Left ventricle myocardium inferior (tissue), 1 donor: ENCODE measurements at regions not wholly inside any gene's neighbourhood (a gene's known extent, or its start where the extent isn't known, plus 50 kb on each side); places are given as distances from the start of the nearest gene placed in this dataset.

Experiments used
- DNase-seq: peaks from one replicate; pipeline ENCODE4 v3.0.0-alpha.2; 2020
- H3K27ac ChIP-seq: fragments of 200-600 bp; replicated peaks from 2 replicates; pipeline ENCODE4 v1.8.0; 2021
- H3K27me3 ChIP-seq: fragments of 200-600 bp; 2 replicates; pipeline ENCODE4 v1.8.0; 2021; ENCODE audit warnings: low read depth
- H3K36me3 ChIP-seq: fragments of 200-600 bp; 2 replicates; pipeline ENCODE4 v1.8.0; 2021
- H3K4me1 ChIP-seq: fragments of 200-600 bp; 2 replicates; pipeline ENCODE4 v1.8.0; 2021
- H3K4me3 ChIP-seq: fragments of 200-600 bp; 2 replicates; pipeline ENCODE4 v1.8.0; 2021; ENCODE audit warnings: mild to moderate bottlenecking, moderate library complexity
- H3K9me3 ChIP-seq: fragments of 200-600 bp; replicated peaks from 2 replicates; pipeline ENCODE4 v1.8.0; 2021
- intact Hi-C: fragments of 100-400 bp; cut with micrococcal nuclease; formaldehyde crosslinking; loops from one replicate; pipeline ENCODE4 v1.11.0; 2022
- TF ChIP-seq, protein P1 (sequence below): fragments of 200-600 bp; IDR thresholded peaks from 2 replicates; pipeline ENCODE4 v1.8.0; 2021; ENCODE audit warnings: antibody characterized with exemption, mild to moderate bottlenecking, borderline replicate concordance
- donor health status: DM: no; HTN: yes; CAD: no; lungs with severe emphysema.

DNA sequence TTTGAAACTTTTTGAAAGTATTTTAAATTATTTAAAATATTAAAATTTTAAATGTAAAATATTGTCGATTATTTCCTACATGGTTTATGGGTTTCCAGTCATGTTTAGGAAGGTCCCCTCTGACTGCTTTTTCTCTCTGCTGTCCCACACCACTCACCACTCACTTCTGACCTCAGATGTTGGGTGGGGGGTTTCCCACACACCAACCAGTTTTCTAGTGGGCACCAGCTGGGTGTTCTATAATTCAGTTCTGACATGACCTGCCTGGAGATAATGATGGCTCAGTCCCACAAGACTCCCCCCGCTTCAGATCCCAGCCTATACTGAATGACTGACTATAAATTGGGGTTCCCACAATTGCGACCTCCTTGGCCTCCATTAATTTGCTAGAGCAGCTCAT lies 310.4 kb downstream of the GADD45G start:
- no peaks in the 10 kb centered on the region for H3K36me3 ChIP-seq
- H3K27me3 ChIP-seq: no peaks in the 10 kb centered on the region
- H3K4me1 ChIP-seq: peaks cover 14% of the 10 kb centered on the region
- no peak for DNase-seq
- no peak overlapping the region for H3K27ac ChIP-seq
- H3K4me3 ChIP-seq: no peak overlapping the region
- TF ChIP-seq, protein P1, sequence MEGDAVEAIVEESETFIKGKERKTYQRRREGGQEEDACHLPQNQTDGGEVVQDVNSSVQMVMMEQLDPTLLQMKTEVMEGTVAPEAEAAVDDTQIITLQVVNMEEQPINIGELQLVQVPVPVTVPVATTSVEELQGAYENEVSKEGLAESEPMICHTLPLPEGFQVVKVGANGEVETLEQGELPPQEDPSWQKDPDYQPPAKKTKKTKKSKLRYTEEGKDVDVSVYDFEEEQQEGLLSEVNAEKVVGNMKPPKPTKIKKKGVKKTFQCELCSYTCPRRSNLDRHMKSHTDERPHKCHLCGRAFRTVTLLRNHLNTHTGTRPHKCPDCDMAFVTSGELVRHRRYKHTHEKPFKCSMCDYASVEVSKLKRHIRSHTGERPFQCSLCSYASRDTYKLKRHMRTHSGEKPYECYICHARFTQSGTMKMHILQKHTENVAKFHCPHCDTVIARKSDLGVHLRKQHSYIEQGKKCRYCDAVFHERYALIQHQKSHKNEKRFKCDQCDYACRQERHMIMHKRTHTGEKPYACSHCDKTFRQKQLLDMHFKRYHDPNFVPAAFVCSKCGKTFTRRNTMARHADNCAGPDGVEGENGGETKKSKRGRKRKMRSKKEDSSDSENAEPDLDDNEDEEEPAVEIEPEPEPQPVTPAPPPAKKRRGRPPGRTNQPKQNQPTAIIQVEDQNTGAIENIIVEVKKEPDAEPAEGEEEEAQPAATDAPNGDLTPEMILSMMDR: no peak
- intact Hi-C loops: no loop called here
- no peaks in the 10 kb centered on the region for H3K9me3 ChIP-seq

DNA sequence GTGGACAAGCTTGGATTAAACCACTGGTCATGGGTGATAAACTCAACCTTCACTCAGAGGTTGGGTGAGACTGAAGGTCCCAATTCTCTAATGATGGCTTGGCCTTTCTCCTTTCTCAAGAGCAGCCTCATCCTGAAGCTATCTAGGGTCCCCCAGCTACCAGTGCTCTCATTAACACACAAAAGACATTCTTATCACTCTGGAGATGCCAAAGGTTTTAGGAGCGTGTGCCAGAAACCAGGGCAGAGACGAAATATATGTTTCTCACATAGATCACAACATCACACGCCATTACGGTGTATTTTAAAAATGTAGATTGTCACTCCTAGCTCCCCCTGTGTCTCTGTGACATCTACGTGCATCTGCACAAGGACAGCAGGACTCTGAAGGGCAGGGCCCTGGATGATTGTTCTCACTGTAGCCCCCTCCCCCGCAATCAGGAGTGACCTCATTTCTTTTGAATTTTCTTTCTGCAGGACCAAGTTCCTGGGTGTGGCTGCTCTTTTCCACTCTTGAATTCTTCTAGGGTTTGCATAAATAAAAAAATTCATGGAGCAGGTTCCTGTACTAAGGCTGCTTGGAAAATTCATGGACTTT lies 311.3 kb downstream of the GADD45G start:
- Histone ChIP-seq H3K4me1 (peaks cover 14% of the 10 kb centered on the region), H3K36me3 (no peaks in the 10 kb centered on the region), H3K27ac (no peak overlapping the region), H3K4me3 (no peak overlapping the region), H3K9me3 (no peaks in the 10 kb centered on the region), H3K27me3 (no peaks in the 10 kb centered on the region)
- TF ChIP-seq, protein P1: no peak
- DNase-seq: no peak
- intact Hi-C loops: no loop called here

DNA sequence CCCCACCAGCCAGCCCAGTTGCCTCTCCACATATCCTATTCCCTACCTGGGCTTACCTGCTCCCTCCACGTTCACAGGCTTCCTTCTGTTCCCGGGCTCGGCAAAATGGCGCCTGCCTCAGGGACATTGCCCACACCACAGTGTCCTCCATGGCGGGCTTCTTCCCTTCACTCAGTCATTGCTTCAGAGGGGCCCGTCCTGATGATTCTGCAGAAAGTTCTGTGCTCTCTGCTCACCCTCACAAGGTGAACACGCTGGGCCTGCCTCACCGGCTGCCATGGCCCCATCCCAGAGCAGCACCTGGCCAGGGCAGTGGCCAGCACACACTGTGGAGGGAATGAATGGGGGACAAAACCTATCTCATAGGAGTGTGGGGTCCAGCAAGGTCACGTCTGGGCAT lies 313.0 kb downstream of the GADD45G start:
- intact Hi-C loops: no loop called here
- no peak for DNase-seq

DNA sequence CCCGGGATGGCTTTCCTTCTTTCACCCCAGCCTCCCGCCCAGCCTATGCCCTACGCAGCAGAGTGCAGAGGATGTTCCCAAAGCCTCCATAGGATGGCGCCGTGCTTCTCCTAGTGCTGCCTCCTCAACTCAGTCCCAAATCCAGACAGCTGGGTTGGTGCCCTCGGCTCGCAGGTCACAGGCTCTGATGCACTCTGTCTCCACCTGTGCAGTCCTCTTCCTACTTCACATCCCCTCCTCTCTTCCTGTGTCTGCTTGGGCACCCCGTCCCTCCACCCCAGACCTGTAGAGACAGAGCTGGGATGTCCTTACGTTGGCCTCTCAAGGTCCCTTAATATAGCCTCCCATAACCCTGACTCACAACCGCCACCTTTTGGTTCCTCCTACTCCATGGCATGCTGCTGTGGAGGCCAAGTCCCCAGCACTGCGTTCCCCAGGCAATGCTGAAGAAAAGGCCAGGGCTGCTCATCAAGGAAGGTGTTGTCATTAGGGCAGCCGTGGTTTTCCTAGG lies 314.4 kb downstream of the GADD45G start:
- Histone ChIP-seq H3K27me3 (no peaks in the 10 kb centered on the region), H3K9me3 (no peaks in the 10 kb centered on the region), H3K27ac (no peak overlapping the region), H3K4me1 (peaks cover 14% of the 10 kb centered on the region), H3K36me3 (no peaks in the 10 kb centered on the region), H3K4me3 (no peak overlapping the region)
- peak; percentile 29 for DNase-seq
- intact Hi-C loops: no loop called here
- TF ChIP-seq, protein P1: peak; percentile 67

More for the DNA sequence above, 313.0 kb downstream of the GADD45G start:
- no peaks in the 10 kb centered on the region for H3K27me3 ChIP-seq
- peaks cover 14% of the 10 kb centered on the region for H3K4me1 ChIP-seq
- H3K27ac ChIP-seq: no peak overlapping the region
- no peak overlapping the region for H3K4me3 ChIP-seq
- no peaks in the 10 kb centered on the region for H3K36me3 ChIP-seq
- TF ChIP-seq, protein P1: no peak
- H3K9me3 ChIP-seq: no peaks in the 10 kb centered on the region

DNA sequence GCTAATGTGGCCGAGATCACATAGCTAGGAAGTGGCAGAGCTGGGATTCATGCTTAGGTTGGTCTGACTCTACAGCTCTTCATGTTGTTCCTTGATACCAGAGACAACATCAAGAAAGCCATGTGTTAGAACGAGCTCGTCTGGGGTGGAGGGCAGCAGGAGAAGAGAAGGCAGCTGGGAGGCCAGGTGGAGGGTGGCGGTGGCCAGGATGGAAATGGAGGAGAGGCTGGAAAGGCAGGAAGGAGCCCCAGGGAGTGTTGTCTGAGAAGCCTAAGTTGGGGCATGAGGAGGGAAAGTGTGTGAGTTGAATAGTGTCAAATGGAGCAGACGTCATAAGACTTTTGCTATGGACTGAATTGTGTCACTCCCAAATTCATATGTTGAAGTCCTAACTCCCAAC lies 315.3 kb downstream of the GADD45G start:
- Histone ChIP-seq H3K9me3 (no peaks in the 10 kb centered on the region), H3K4me1 (peaks cover 14% of the 10 kb centered on the region), H3K36me3 (no peaks in the 10 kb centered on the region), H3K27me3 (no peaks in the 10 kb centered on the region), H3K4me3 (no peak overlapping the region), H3K27ac (no peak overlapping the region)
- intact Hi-C loops: loop anchor here (10.0 kb wide), 1 partner anchor 315 kb away; the partner anchor contains the start of gene GADD45G
- TF ChIP-seq, protein P1: no peak
- no peak for DNase-seq
